ENCODE measurements at regions not wholly inside any gene's neighbourhood (a gene's known extent, or its start where the extent isn't known, plus 50 kb on each side); places are given as distances from the start of the nearest gene placed in this dataset.

GRCh38 chr6:137808836-137809315 is 58.2 kb upstream of the TNFAIP3 start:
- TF ChIP-seq CTCF (IDR thresholded peaks at IDR 0.05; ENCODE audit: low read length) (no peak), EZH2 (IDR thresholded peaks at IDR 0.05; ENCODE audit: borderline replicate concordance, low read length) (no peak)

All from OCI-LY1 (cell line).